ENCODE measurements at regions not wholly inside any gene's neighbourhood (a gene's known extent, or its start where the extent isn't known, plus 50 kb on each side); places are given as distances from the start of the nearest gene placed in this dataset.

DNA sequence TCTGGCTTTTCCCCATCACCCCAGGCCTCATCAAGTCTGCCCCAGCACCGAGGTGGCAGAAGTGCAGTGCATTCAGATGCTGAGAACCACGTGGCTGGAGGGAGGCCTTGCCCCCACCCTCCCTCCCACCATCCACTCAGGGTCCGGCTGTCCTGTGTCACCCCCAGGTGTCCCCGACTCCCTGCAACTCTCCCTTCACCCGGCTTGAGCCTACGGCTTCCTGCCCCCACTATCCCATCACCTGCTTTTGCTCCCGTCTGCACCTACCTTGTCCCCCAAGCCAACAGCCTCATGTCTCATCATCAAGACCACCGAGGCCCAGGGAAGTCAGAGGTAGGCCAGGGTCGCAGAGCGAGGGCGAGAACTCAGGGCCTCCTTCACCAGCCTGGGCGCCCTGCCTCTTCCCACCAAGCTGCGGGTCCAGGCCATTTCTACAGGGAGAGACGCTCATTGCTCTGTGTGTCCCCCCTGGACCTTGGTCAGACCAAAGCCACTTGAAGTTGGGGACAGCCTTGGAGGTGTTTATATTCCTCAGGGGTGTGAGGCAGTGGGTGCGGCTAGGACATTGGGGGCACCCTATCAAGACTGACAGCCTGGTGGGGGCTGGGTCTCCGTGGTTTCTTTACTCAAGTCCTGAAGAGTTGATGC, 66.2 kb upstream of the CCND1 start:
- TF ChIP-seq CTCF (IDR thresholded peaks at IDR 0.05) (no peak), POLR2A (IDR thresholded peaks at IDR 0.05) (no peak)
